GM18909 (cell line): ENCODE measurements at regions not wholly inside any gene's neighbourhood (a gene's known extent, or its start where the extent isn't known, plus 50 kb on each side); places are given as distances from the start of the nearest gene placed in this dataset.

Experiments
- ATAC-seq: cut with Tn5 transposase; IDR thresholded peaks from one replicate; pipeline ENCODE4 v1.9.1; 2021; ENCODE audit warnings: mild to moderate bottlenecking; ENCODE audit not compliant: unreplicated experiment, poor library complexity

GRCh38 chr6:94005835-94006234, 586.5 kb upstream of the EPHA7 start:
- no peak for ATAC-seq

DNA sequence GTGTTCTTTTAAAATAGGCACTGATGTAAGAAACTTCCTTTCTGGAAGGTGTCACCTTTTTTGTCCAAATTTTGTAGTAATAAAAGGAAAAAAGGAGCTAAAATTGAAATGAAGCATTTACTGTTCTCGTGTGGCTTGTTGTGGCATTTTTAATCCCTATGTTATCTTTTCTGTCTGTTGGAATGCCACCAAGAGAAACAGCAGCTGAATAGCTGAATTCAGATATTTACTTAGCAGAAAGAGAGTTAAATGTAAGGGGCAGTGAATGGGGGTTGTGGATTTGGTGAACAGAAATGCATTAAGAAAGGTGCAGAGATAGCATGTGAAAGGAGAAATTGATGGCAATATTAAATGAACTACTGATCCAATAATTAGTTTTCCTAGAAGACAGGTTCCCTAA, 573.6 kb upstream of the EPHA7 start:
- no peak for ATAC-seq

DNA sequence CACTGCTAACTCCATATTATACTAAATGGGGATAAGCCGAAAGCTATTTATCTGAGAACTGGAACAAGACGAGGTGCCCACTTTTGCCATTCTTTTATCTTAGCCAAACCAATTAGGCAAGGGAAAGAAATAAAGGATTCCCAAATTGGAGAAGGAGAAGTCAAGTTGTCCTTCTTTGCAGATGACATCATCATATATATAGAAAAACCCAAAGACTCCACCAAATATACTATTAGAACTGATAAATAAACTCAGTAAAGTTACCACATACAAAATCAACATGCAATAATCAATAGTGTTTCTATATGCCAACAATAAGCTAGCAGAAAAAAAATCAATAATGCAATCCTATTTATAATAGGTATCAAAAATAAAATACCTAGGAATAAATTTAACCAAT, 570.3 kb upstream of the EPHA7 start:
- ATAC-seq: no peak

- no peak for ATAC-seq
These were observed 566.6 kb upstream of the EPHA7 start for GRCh38 chr6:93985953-93986352.

GRCh38 chr6:93975159-93975558, 555.8 kb upstream of the EPHA7 start:
- ATAC-seq: no peak

GRCh38 chr6:93974332-93974731, 555.0 kb upstream of the EPHA7 start:
- ATAC-seq: no peak

GRCh38 chr6:93972791-93973190, 553.4 kb upstream of the EPHA7 start:
- ATAC-seq: no peak

DNA sequence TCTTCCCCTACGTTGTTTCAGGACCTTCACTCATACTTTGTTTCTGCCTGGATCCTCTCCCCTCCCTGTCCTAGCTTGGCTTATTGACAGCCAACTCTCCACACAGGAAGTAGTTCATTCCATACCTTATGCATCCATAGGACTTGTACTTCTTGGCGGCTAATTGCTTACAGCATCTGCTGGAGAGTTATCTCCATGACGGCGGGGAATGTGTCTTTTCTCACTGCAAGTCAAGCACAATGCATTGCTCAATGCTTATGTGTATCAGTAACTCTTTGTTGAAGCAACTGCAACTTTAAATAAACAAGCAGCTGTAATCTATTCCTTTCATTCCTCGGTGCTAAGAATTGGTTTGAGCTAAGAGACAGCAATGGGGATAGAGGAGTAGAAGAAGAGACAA, 551.3 kb upstream of the EPHA7 start:
- no peak for ATAC-seq

DNA sequence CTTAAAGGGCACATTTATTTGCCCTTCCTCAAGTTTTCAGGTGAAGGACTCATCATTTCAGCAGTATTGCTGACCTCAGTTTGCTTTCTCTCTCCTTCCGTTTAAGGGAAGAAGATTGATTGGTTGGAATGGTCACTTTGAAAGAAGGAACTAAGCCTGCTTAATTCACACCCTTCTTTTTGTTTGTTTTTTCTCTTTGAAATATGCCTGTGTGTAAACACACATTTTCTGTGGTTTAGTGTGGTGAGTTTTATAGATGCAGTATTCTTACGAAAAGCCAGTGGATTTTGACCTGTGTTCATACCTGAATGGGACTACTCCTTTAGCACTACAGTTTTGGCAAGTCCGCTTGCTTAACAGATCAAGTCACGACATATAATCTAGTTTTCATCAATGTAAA, 548.8 kb upstream of the EPHA7 start:
- no peak for ATAC-seq

- no peak for ATAC-seq
These were observed 545.6 kb upstream of the EPHA7 start for GRCh38 chr6:93964926-93965325.

- ATAC-seq: no peak
These were observed 545.0 kb upstream of the EPHA7 start for GRCh38 chr6:93964321-93964720.

DNA sequence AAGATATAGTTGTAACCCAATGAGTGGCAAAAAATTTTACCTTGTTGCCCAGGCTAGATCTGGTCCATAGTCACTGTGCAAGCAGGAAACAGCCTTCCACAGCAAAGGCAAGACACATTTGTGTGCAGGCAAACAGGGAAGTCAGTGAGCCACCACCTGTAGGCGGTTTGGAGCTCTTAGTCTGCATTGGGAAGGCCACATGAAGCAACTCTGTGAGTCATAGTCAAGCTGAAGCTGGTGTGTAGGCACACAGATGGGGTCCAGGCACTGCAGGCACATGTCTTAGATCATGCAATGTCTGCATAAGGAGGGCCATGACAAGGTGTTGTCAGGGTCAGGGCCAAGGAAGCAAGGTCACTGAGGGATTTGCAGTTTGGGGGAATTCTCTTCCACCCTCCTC, 543.2 kb upstream of the EPHA7 start:
- no peak for ATAC-seq

GRCh38 chr6:93954584-93954983, 535.2 kb upstream of the EPHA7 start:
- ATAC-seq: no peak

DNA sequence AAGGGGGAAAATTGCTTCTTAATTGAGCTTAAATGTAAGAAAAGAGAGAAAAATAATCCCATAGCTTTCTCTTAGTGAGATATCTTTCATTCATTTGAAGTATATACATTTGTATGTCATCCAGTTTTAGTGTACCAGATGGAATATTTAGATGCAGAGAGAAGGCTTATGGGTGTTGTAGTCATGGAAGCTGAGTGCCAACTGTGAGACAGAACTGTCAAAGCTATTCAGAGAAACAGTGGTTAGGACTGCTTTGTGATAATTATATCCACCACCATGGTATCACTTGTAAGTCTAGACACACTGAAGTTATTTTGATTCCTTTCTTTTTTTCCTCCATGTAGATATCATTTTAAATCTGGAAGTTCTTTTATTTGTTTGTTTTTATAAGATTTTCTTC, 524.3 kb upstream of the EPHA7 start:
- no peak for ATAC-seq

- ATAC-seq: no peak
These were observed 521.0 kb upstream of the EPHA7 start for GRCh38 chr6:93940381-93940780.

- no peak for ATAC-seq
These were observed 512.8 kb upstream of the EPHA7 start for GRCh38 chr6:93932175-93932574.

- ATAC-seq: no peak
These were observed 508.4 kb upstream of the EPHA7 start for GRCh38 chr6:93927731-93928130.

GRCh38 chr6:93919365-93919764, 500.0 kb upstream of the EPHA7 start:
- ATAC-seq: no peak

- ATAC-seq: no peak
These were observed 498.9 kb upstream of the EPHA7 start for GRCh38 chr6:93918258-93918657.

DNA sequence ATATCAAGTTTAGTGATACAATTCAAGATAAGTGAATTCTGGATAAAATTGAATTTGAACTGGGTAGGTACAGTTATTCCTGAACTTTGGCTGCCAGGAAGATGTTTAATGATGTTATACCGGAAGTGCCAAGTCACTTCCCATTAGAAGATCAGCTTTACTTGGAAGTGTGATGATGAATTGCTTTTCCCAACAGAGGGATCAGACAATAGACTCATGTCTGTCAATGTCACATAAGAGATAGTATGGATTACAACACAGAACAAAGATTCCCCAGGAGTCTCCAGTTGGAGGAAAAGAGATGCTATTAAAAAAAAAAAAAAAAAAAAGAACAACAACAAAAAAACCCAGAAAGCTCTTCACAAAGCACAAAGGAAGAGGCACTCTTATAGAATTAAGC, 497.9 kb upstream of the EPHA7 start:
- no peak for ATAC-seq

DNA sequence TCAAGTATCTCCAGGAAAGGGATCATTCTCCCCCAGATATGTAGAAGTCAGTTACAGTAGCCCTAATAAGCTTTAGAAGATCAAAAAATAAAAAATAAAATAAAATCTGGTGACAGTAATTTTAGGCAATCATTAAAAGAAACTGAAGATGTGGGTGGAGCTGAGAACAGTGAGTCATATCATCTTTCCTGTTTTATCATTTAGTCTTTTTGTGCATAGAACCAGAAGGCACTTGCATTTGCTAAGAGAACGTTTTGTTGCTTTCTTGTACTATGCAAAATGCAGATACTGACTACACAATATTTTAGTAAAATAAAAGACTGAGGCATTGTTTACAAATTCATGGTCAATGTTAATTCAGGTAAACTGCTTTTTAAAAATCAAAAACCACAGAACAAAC, 497.4 kb upstream of the EPHA7 start:
- no peak for ATAC-seq

- ATAC-seq: no peak
These were observed 496.6 kb upstream of the EPHA7 start for GRCh38 chr6:93915961-93916360.

DNA sequence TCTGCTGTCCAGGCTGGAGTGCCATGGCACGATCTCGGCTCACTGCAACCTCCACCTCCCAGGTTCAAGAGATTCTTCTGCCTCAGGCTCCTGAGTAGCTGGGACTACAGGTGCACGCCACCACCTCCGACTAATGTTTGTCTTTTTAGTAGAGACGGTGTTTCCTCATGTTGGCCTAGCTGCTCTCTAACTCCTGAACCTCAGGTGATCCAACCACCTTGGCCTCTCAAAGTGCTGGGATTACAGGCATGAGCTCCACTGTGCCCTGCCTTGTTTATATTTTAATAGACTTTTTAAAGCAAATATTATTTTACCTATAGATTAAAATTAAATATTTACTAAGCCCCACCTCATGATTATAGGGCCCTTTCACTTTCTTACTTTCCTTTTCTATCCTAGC, 483.2 kb upstream of the EPHA7 start:
- no peak for ATAC-seq
